Calu3 (cell line): ENCODE measurements at regions not wholly inside any gene's neighbourhood (a gene's known extent, or its start where the extent isn't known, plus 50 kb on each side); places are given as distances from the start of the nearest gene placed in this dataset.

Experiments
- BruUV-seq: library from RNA; stranded (reverse); fragments of 400-500 nt; replicated peaks from 2 replicates; lab custom pipeline; 2021; lab: Mats Ljungman, UMichigan
- CTCF ChIA-PET: fragments of 300-600 bp; sonication (Branson Sonifier 250); formaldehyde crosslinking; loops from one replicate; lab custom pipeline; 2022; ENCODE audit warnings: antibody characterized with exemption; lab: Charles Lee
- DNase-seq: peaks from one replicate; pipeline ENCODE4 v3.0.0; 2022
- H3K27ac Mint-ChIP-seq: one replicate; pipeline ENCODE4 v1.8.0; 2022; ENCODE audit warnings: mixed read lengths; ENCODE audit not compliant: unreplicated experiment
- H3K27me3 Mint-ChIP-seq: one replicate; pipeline ENCODE4 v1.8.0; 2022; ENCODE audit warnings: mixed read lengths; ENCODE audit not compliant: unreplicated experiment
- H3K36me3 Mint-ChIP-seq: one replicate; pipeline ENCODE4 v1.8.0; 2022; ENCODE audit warnings: mild to moderate bottlenecking, moderate library complexity, mixed read lengths; ENCODE audit not compliant: insufficient read depth, unreplicated experiment
- H3K4me1 Mint-ChIP-seq: one replicate; pipeline ENCODE4 v1.8.0; 2022; ENCODE audit warnings: mild to moderate bottlenecking, low read depth, mixed read lengths; ENCODE audit not compliant: unreplicated experiment
- H3K4me3 Mint-ChIP-seq: one replicate; pipeline ENCODE4 v1.8.0; 2022; ENCODE audit warnings: mild to moderate bottlenecking, low read depth, moderate library complexity, mixed read lengths; ENCODE audit not compliant: unreplicated experiment
- H3K9me3 Mint-ChIP-seq: one replicate; pipeline ENCODE4 v1.8.0; 2022; ENCODE audit warnings: low read depth, mixed read lengths; ENCODE audit not compliant: unreplicated experiment
- CTCF ChIP-seq: fragments of 200-600 bp; IDR thresholded peaks from one replicate; pipeline ENCODE4 v1.8.0; 2022; ENCODE audit warnings: antibody characterized with exemption; ENCODE audit not compliant: unreplicated experiment
- intact Hi-C: fragments of 100-400 bp; cut with micrococcal nuclease; formaldehyde crosslinking; loops from one replicate; pipeline ENCODE4 v1.10.0; 2022; ENCODE audit not compliant: unreplicated experiment

GRCh38 chrX:94430091-94430490 lies 756.1 kb downstream of the FAM133A start:
- BruUV-seq = no TSS peak
- no peak for TF ChIP-seq CTCF
- H3K36me3 Mint-ChIP-seq = no peaks in the 10 kb centered on the region
- intact Hi-C loops = no loop called here
- no peak overlapping the region for H3K4me3 Mint-ChIP-seq
- H3K27me3 Mint-ChIP-seq = no peaks in the 10 kb centered on the region
- CTCF ChIA-PET = no interaction called here
- no peaks in the 10 kb centered on the region for H3K4me1 Mint-ChIP-seq
- peaks cover 3% of the 10 kb centered on the region for H3K9me3 Mint-ChIP-seq
- no peak for DNase-seq
- H3K27ac Mint-ChIP-seq = no peak overlapping the region

GRCh38 chrX:94435799-94436198 lies 761.8 kb downstream of the FAM133A start:
- no peak for DNase-seq
- H3K4me3 Mint-ChIP-seq = no peak overlapping the region
- H3K36me3 Mint-ChIP-seq = no peaks in the 10 kb centered on the region
- H3K27me3 Mint-ChIP-seq = no peaks in the 10 kb centered on the region
- TF ChIP-seq CTCF = no peak
- H3K27ac Mint-ChIP-seq = no peak overlapping the region
- no peaks in the 10 kb centered on the region for H3K4me1 Mint-ChIP-seq
- peaks cover 4% of the 10 kb centered on the region for H3K9me3 Mint-ChIP-seq
- intact Hi-C loops = no loop called here
- CTCF ChIA-PET = no interaction called here
- no TSS peak for BruUV-seq

GRCh38 chrX:94454159-94454558 lies 780.2 kb downstream of the FAM133A start:
- CTCF ChIA-PET = no interaction called here
- Mint-ChIP-seq H3K9me3 (no peaks in the 10 kb centered on the region), H3K4me3 (no peak overlapping the region), H3K36me3 (no peaks in the 10 kb centered on the region), H3K4me1 (no peaks in the 10 kb centered on the region), H3K27ac (no peak overlapping the region), H3K27me3 (no peaks in the 10 kb centered on the region)
- DNase-seq = no peak
- intact Hi-C loops = no loop called here
- BruUV-seq = no TSS peak
- no peak for TF ChIP-seq CTCF

GRCh38 chrX:94454606-94455005 lies 780.6 kb downstream of the FAM133A start:
- Mint-ChIP-seq H3K36me3 (no peaks in the 10 kb centered on the region), H3K9me3 (no peaks in the 10 kb centered on the region), H3K27ac (no peak overlapping the region), H3K4me3 (no peak overlapping the region), H3K4me1 (no peaks in the 10 kb centered on the region), H3K27me3 (no peaks in the 10 kb centered on the region)
- CTCF ChIA-PET = no interaction called here
- no peak for DNase-seq
- BruUV-seq = no TSS peak
- no peak for TF ChIP-seq CTCF
- intact Hi-C loops = no loop called here
